GM21528 (cell line): ENCODE measurements at regions not wholly inside any gene's neighbourhood (a gene's known extent, or its start where the extent isn't known, plus 50 kb on each side); places are given as distances from the start of the nearest gene placed in this dataset.
A peak's percentile ranks its signal among the peaks of the same experiment; 100 is the strongest.

Experiments used
- ATAC-seq: cut with Tn5 transposase; IDR thresholded peaks from one replicate; pipeline ENCODE4 v1.9.1; 2021; ENCODE audit warnings: mild to moderate bottlenecking, moderate library complexity; ENCODE audit not compliant: unreplicated experiment, low FRiP score

DNA sequence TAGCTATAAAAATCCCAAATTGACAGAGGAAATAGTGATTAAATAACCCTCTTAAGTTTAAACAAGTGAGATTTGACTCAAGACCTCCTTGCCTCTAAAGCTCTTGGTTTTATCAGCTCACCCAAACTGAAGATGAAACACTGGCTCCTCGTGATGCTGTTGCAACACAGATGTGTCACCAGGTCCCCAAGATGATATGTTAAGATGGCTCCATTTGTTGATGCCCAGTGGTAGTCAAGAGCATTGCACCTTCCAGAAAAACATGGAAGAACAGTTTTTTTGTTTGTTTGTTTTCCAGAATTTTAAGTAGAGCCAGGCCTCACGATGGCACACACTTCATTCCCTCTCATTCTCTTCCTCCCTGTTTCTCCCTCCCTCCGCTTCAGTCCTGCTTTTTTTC is 399.8 kb downstream of the TXNL1 start:
- no peak for ATAC-seq

DNA sequence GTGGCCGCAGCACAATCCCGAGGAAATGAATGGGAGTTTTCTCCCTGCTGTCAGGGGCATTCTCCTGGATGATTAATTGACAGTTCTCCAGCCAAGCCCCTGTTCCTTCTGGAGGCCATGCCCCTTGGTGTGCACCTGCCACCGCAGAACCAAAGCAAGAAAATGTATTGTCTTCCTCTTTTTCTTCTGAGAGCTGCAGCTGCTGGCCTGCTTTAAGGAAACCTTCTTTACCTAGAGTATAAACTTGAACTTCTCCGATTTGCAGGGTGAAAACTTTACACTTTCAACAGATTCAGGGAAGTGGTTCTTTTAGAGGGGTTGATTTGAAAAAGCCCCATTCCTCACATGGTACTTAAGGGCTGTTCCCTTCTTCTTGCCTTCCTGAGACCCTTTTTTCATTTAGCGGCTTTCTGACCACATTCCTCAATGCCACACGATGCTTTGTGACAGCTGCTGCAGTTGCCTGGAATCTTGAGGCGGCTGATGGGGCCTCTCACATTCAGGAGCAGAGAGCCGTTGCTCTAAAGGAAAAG is 402.8 kb downstream of the TXNL1 start:
- peak; percentile 88 for ATAC-seq

DNA sequence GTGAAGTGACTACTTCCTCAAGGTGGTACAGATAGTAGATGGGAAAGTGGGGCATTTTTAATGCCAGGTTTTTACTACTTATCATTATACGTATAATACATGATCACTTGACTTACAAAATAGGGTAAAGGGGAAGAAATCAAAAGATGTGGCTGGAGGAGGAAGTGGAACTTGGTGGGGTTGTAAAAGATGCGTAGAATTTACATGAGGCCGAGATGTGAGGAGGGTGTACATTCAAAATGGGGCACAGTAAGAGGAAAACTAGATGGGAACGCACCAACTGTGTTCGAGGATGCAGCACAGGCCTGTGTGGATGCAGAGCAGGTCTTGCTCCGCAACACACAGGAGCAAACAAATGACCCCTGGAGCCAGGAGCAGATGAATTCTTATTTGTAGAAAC is 403.3 kb downstream of the TXNL1 start:
- peak; percentile 48 for ATAC-seq

GRCh38 chr18:56233595-56233994 is 404.8 kb downstream of the TXNL1 start:
- ATAC-seq, result no peak

GRCh38 chr18:56226025-56226424 is 412.4 kb downstream of the TXNL1 start:
- ATAC-seq, result no peak

GRCh38 chr18:56224669-56225561 is 413.5 kb downstream of the TXNL1 start:
- no peak for ATAC-seq

DNA sequence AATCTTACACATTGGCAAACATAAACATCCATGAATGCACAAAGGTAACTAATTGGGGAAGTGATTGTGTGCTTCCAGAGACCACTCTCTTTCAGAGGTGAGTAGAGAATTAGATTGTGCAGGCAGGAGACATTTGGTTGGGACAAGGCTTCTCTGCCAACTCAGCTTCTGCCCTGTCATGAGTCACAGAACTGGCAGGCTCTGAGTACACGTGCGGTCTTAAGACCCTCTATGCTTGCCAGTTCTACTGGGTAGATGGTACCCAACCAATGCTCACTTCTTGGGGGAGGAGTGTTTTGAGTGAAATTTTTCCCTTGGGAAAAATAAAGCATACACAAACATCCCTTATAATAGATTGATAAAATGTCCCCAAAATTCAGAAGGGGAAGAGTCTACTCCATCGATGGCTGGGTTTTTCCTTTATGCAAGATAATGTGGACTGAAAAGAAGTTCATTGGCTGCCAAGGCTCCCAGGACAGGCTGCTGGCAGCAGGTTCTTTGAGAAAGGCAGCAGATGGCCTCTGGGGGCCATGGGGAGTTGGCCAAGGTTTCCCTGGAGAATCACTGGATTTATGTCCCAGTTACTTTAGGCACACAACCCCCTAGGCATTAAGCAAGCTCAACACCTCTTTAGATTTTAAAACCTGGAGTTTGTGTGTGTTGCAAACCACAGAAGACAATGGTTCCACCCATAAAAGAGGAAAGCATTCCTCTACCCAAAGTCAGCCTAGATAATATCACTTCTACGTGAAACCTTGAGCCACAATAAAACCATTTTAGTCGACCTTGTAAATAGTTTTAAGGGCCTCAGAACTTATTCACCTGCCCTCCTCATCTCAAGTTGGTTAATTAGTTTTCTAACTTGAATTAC is 417.0 kb downstream of the TXNL1 start:
- no peak for ATAC-seq

DNA sequence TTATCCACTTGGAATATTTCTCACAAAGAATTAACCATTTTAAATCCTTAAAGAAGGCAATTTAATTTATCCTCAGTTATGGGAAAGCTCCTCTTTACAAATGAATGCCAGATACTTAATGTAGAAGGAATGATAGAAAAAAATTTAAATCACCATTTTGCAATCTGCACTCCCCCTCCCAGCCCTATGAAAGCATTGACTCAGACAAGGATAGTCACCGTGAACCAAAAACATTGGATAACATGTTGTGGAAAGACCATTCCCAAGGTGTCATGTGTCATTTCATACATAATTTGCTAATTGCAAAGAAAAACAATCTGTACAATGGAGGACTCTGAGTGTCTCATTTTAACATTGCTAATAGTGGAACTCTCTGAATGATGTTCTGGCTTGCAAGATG is 421.0 kb downstream of the TXNL1 start:
- no peak for ATAC-seq

DNA sequence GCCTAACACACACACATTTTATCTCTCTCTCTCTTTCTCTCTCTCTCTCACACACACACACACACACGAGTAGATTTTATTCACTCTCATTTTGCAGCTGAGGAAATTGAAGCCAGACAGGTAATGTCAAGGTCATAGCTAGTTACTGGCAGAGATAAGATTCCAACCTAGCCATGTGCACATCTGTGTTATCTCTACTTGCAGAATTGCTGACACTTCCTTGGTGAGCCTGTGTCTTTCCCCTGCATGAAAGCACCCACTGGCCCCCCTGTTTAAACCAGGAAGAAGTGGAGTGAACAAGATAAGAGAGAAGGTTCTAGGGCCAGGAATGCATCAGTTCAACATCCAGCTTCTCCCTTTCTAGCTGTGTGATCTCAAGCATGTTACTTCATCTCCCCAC is 423.7 kb downstream of the TXNL1 start:
- no peak for ATAC-seq

DNA sequence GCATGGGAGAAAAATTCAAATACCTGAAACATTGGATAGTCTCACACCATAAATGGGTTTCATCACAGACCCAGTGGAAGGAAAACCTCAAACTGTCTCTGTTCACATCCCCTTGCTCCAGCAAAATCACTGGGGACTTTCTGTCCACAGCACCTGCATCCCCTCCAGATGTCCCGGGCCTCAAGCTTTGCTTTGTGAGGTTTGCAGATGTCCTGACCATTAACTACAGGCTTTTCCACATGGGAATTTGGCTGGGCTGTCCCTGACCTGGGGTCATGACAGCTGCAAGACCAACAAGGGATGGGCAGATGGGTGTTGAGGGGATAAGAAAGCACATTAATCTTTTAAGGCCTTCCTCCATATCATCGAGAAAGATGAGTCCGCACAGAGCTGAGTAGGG is 427.9 kb downstream of the TXNL1 start:
- ATAC-seq, result no peak

DNA sequence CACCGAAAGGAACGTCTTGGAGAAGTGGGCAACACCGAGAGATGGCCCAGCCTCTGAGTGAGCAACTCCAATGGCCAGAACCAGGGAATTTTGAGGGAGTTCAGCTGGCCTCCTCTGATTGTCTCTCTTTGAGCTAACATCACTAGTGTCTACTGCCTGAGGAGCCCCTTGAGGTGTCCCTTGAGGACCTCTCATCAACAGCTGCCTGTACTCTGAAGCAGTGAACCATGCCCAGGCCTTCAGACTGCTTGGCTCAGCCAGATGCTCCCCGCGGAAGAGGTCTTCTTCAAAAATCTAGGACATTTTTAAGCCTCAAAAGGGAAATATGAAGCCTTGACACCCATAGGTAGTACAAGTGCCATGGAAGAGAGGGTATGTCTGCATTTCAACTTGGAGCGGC is 430.4 kb downstream of the TXNL1 start:
- ATAC-seq, result no peak

GRCh38 chr18:56204052-56204451 is 434.3 kb downstream of the TXNL1 start:
- no peak for ATAC-seq

GRCh38 chr18:56202678-56203077 is 435.7 kb downstream of the TXNL1 start:
- ATAC-seq, result no peak

GRCh38 chr18:56200381-56200911 is 437.9 kb downstream of the TXNL1 start:
- ATAC-seq, result no peak

DNA sequence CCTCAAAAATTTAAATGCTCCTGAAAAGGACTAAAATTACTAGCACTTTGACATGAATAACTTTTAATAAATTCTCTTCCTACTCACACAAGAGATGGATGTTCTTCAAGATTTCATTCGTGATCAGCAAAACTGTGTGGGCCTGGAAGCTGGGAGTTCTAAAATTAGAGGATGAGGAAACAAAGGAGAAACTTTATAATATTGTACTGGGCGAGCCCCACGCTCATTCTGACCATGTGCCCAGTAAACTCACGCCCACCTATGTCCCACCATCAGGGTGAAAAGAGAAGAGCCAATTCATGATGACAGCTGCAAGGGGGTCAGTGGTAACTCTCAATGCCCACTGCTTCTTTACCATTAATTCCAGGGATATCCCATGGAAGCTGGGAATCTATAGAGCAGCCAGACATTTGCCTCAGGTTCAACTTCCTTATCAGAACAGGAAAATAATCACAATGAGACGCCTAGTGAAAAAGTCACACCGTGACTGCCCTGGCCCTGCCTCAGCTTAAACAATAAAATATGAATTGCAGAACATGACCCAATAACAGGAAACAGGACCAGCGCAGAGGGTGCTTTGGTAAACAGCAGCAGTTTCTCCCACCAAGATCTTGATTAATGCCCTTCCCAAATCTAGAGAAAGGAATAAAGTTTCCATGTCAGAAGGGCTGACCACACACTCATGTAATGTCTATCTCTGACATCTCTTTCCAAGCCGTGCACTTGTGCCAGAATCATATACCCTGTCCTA is 438.6 kb downstream of the TXNL1 start:
- no peak for ATAC-seq

GRCh38 chr18:56197241-56197859 is 441.0 kb downstream of the TXNL1 start:
- ATAC-seq, result no peak

DNA sequence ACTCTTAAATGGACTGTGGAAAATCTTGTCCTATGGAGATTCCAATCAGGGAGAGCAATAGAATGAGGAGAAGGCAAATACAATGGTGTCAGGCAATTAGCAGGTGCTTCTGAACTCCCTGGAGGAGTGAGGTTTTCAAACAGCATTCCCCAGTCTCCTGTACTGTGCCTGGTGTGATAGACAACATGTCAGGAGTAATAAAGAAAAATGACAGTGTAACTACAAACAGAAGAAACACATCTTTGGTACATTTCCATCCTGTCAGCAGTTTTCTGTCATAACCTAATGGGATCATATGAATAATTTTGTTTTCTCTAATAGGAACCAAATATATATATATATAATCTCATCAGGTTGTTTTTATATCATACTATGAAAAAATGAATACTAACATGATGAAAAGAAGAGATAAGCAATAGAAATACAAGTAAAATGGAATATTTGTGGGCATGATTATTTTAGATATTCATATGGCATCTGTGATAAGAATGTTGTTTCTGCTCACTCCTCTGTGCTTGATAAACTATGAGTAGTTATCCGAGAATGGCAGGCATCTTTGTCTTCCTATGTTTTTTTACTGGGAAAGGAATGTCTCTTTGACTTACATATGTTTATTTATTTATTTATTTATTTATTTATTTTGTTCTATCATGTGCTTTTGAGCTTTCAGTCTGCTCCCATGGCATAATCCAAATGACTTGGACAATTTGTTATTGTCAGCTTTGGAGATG is 441.7 kb downstream of the TXNL1 start:
- no peak for ATAC-seq

- ATAC-seq, result no peak
These were observed 447.1 kb downstream of the TXNL1 start for GRCh38 chr18:56191334-56191733.

DNA sequence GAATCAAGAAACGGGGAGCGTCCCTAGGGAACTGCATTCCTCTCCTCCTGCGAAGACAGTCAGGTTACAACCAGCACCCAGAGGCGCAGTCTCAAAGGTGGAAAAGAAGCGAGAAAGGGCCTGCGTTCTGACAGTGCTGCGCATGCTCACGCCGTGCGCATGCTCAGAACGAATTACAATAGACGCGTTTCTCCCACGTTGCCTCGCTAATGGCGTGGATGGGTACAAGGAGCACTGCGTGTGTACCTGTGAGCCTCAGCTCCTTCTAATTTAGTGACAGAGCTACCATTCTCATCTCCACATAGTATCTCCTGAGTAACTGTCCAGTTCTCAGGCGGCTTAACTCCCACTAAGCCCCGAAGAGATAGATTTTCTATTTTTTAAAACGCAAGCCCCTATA is 448.8 kb downstream of the TXNL1 start:
- no peak for ATAC-seq
